ENCODE measurements at regions not wholly inside any gene's neighbourhood (a gene's known extent, or its start where the extent isn't known, plus 50 kb on each side); places are given as distances from the start of the nearest gene placed in this dataset.
A peak's percentile ranks its signal among the peaks of the same experiment; 100 is the strongest.

GRCh38 chr1:191624044-191624443 is 534.2 kb upstream of the RGS18 start (continued):
- TF ChIP-seq CLOCK (CRISPR knock-in tag; IDR thresholded peaks at IDR 0.05; ENCODE audit: borderline replicate concordance), result no peak
- no peak for TF ChIP-seq NCOA1 (IDR thresholded peaks at IDR 0.05; ENCODE audit: low read depth)
- TF ChIP-seq RFX5 (IDR thresholded peaks at IDR 0.05; ENCODE audit: low read depth, low read length), result no peak
- no peak for TF ChIP-seq RFX7 (CRISPR knock-in tag; IDR thresholded peaks at IDR 0.05)
- TF ChIP-seq ZNF75A (CRISPR knock-in tag; IDR thresholded peaks at IDR 0.05), result no peak
- no peak for TF ChIP-seq HCFC1 (IDR thresholded peaks at IDR 0.05; ENCODE audit: low read depth, low read length)
- TF ChIP-seq E2F1 (CRISPR knock-in tag; IDR thresholded peaks at IDR 0.05), result no peak

- peak; percentile 60; the same call in 2 of the 3 replicates for ATAC-seq
- intact Hi-C loops (cut with micrococcal nuclease), result no loop called here
- Histone ChIP-seq H3K9me3 (replicated peaks; ENCODE audit: control insufficient read depth, insufficient read depth, low read depth, low read length) (no peaks in the 10 kb centered on the region), H3K4me3 (no peak overlapping the region), H3K4me2 (ENCODE audit: insufficient read depth, low read length) (no peak overlapping the region), H3K79me2 (ENCODE audit: control insufficient read depth, insufficient read depth, low read length) (no peaks in the 10 kb centered on the region), H4K20me1 (replicated peaks; ENCODE audit: control insufficient read depth, insufficient read depth, low read length) (no peaks in the 10 kb centered on the region), H3K4me1 (replicated peaks in 1 of 2; ENCODE audit: control insufficient read depth in 2 of 2, insufficient read depth in 2 of 2, low read length in 2 of 2) (no peaks in the 10 kb centered on the region), H3K9me1 (ENCODE audit: control insufficient read depth, insufficient read depth, low read length) (no peaks in the 10 kb centered on the region), H3K36me3 (ENCODE audit: control insufficient read depth, insufficient read depth, low read length) (no peaks in the 10 kb centered on the region), H3K27ac (ENCODE audit: extremely low read depth, low read depth, low read length) (no peak overlapping the region), H3K27me3 (ENCODE audit: control insufficient read depth in 2 of 2, insufficient read depth in 2 of 2, low read length in 2 of 2) (no peaks in the 10 kb centered on the region), H2AFZ (ENCODE audit: low read depth, low read length) (no peak overlapping the region), H3K9ac (ENCODE audit: insufficient read depth in 1 of 2, low read depth in 2 of 2, low read length in 2 of 2) (no peak overlapping the region)
- ChIA-PET POLR2A (no interaction called here), CTCF (ENCODE audit: low intra/inter-chr PET ratio) (no interaction called here)
- no peak for TF ChIP-seq KDM1A (IDR thresholded peaks at IDR 0.05)
- TF ChIP-seq HNRNPL (IDR thresholded peaks at IDR 0.05; ENCODE audit: low read depth, low read length), result no peak
- no peak for TF ChIP-seq CREB3L1 (IDR thresholded peaks at IDR 0.05; ENCODE audit: borderline replicate concordance, low read depth)
- TF ChIP-seq ZNF41 (CRISPR knock-in tag; conservative IDR thresholded peaks at IDR 0.05), result no peak
- no peak for TF ChIP-seq ZNF778 (CRISPR knock-in tag; IDR thresholded peaks at IDR 0.05)
- no peak for TF ChIP-seq SMARCA4 (IDR thresholded peaks at IDR 0.05)
- TF ChIP-seq HMG20A (CRISPR knock-in tag; conservative IDR thresholded peaks at IDR 0.05), result no peak
- TF ChIP-seq ZZZ3 (IDR thresholded peaks at IDR 0.05), result no peak
- BruUV-seq (replicated peaks), result no TSS peak
- in situ Hi-C loops (cut with MboI), result no loop called here
- no peak for DNase-seq (ENCODE audit: extremely low read depth in 1 of 4, low spot score in 3 of 4)
- no peak for FAIRE-seq
Observed at GRCh38 chr1:191629836-191630235, 528.4 kb upstream of the RGS18 start.
